ENCODE measurements at regions not wholly inside any gene's neighbourhood (a gene's known extent, or its start where the extent isn't known, plus 50 kb on each side); places are given as distances from the start of the nearest gene placed in this dataset.
"Not testable (repeated sequence)": the region's sequence is repeated elsewhere in the genome, so short reads cannot be mapped to it uniquely, and the experiment has no call there.

- DNase-seq: no peak
Observed at GRCh38 chr13:111413407-111414187, 93.2 kb downstream of the TEX29 start.

- no peak for DNase-seq
Observed at GRCh38 chr13:111414341-111414740, 93.9 kb downstream of the TEX29 start.

GRCh38 chr13:111415246-111415645, 94.8 kb downstream of the TEX29 start:
- DNase-seq: no peak

GRCh38 chr13:111415765-111416164, 95.3 kb downstream of the TEX29 start:
- DNase-seq: no peak

- no peak for DNase-seq
Observed at GRCh38 chr13:111418101-111418500, 97.7 kb downstream of the TEX29 start.

GRCh38 chr13:111420113-111420876, 99.9 kb downstream of the TEX29 start:
- no peak for DNase-seq

GRCh38 chr13:111421216-111421615, 100.8 kb downstream of the TEX29 start:
- DNase-seq: no peak

- no peak for DNase-seq
Observed at GRCh38 chr13:111422348-111422747, 101.9 kb downstream of the TEX29 start.

GRCh38 chr13:111423168-111423785, 102.8 kb downstream of the TEX29 start:
- DNase-seq: no peak

GRCh38 chr13:111424134-111424533, 103.7 kb downstream of the TEX29 start:
- DNase-seq: no peak

- no peak for DNase-seq
Observed at GRCh38 chr13:111425326-111425725, 104.9 kb downstream of the TEX29 start.

GRCh38 chr13:111429064-111429558, 108.7 kb downstream of the TEX29 start:
- DNase-seq: no peak

GRCh38 chr13:111431206-111431605, 110.8 kb downstream of the TEX29 start:
- no peak for DNase-seq

GRCh38 chr13:111434578-111435159, 114.2 kb downstream of the TEX29 start:
- no peak for DNase-seq

- DNase-seq: no peak
Observed at GRCh38 chr13:111436446-111436845, 116.0 kb downstream of the TEX29 start.

- no peak for DNase-seq
Observed at GRCh38 chr13:111437417-111437816, 117.0 kb downstream of the TEX29 start.

- DNase-seq: no peak
Observed at GRCh38 chr13:111437856-111438547, 117.6 kb downstream of the TEX29 start.

GRCh38 chr13:111440492-111440891, 120.0 kb downstream of the TEX29 start:
- DNase-seq: not testable (repeated sequence)

GRCh38 chr13:111443981-111444380, 123.5 kb downstream of the TEX29 start:
- DNase-seq: no peak

- no peak for DNase-seq
Observed at GRCh38 chr13:111448504-111448903, 128.1 kb downstream of the TEX29 start.

GRCh38 chr13:111449041-111449440, 128.6 kb downstream of the TEX29 start:
- DNase-seq: no peak

GRCh38 chr13:111451402-111451801, 131.0 kb downstream of the TEX29 start:
- no peak for DNase-seq
